Kidney epithelial cell (primary cell): ENCODE measurements at regions not wholly inside any gene's neighbourhood (a gene's known extent, or its start where the extent isn't known, plus 50 kb on each side); places are given as distances from the start of the nearest gene placed in this dataset.
A peak's percentile ranks its signal among the peaks of the same experiment; 100 is the strongest.

ENCODE experiments used
- DNase-seq: peaks from one replicate; pipeline ENCODE4 v3.0.0-alpha.2; 2010; ENCODE audit warnings: low read depth
- H3K27me3 ChIP-seq: 2 replicates; pipeline ENCODE4 v1.6.0; 2011; ENCODE audit warnings: low read length; ENCODE audit not compliant: control insufficient read depth, insufficient read depth
- H3K36me3 ChIP-seq: 2 replicates; pipeline ENCODE4 v1.5.1; 2011; ENCODE audit warnings: low read length; ENCODE audit not compliant: control insufficient read depth, insufficient read depth
- H3K4me3 ChIP-seq: 2 replicates; pipeline ENCODE4 v1.5.1; 2011; ENCODE audit warnings: low read depth, mild to moderate bottlenecking, control low read depth, low read length
- TF ChIP-seq, protein P1 (sequence below): IDR thresholded peaks from 2 replicates; pipeline ENCODE4 v1.5.1; 2011; ENCODE audit warnings: mild to moderate bottlenecking, moderate library complexity, low read length, control low read depth, inconsistent platforms; ENCODE audit not compliant: insufficient read depth, poor library complexity, severe bottlenecking

DNA sequence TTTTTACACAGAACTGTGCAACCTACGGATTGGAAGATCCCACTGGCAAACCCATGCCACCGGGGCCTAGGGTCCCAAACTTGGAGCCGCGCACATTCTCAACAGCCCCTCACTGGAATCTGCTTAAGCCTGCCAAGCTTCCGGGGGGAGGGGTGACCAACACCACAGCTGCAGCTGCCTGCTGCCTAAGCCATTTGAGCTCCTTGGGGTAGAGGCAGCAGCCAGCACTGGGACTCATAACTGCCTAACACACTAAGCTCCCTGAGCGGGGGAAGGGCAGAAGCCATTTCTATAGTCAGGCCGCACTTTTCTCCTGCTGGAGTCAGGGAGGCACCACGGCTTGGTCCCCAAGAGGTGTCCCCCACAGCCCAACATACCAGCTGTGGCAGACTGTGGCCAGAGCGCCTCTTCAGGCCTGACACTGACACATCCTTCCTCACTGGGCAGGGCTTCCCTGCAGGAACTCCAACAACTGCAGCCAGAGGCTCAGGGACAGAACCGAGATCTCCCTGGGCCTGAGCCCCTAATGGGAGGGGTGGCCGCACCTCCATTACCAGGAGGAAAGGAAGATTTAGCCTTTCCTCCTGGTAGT lies 270.3 kb upstream of the ECI2 start:
- TF ChIP-seq, protein P1, sequence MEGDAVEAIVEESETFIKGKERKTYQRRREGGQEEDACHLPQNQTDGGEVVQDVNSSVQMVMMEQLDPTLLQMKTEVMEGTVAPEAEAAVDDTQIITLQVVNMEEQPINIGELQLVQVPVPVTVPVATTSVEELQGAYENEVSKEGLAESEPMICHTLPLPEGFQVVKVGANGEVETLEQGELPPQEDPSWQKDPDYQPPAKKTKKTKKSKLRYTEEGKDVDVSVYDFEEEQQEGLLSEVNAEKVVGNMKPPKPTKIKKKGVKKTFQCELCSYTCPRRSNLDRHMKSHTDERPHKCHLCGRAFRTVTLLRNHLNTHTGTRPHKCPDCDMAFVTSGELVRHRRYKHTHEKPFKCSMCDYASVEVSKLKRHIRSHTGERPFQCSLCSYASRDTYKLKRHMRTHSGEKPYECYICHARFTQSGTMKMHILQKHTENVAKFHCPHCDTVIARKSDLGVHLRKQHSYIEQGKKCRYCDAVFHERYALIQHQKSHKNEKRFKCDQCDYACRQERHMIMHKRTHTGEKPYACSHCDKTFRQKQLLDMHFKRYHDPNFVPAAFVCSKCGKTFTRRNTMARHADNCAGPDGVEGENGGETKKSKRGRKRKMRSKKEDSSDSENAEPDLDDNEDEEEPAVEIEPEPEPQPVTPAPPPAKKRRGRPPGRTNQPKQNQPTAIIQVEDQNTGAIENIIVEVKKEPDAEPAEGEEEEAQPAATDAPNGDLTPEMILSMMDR = no peak
- DNase-seq = no peak
- no peak overlapping the region for H3K4me3 ChIP-seq
- no peaks in the 10 kb centered on the region for H3K27me3 ChIP-seq
- H3K36me3 ChIP-seq = no peaks in the 10 kb centered on the region

DNA sequence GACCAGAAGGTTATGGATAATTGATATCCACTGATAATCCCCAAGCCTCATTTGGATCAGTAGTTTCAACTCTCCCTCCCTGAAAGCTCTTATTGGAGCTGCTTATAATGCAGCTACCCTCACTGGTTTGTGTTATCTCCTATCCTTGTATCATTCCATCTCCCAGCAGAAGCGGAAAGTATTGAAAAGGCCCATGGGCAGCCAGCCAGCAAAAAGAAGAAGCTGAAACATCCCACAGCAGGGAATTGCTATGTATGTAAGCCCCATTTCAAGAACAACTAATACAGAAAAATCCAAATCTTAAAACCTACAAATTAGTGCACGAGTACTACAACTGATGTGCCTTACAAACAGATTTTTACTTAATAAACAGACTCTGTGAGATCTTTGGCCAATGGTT lies 269.0 kb upstream of the ECI2 start:
- no peaks in the 10 kb centered on the region for H3K36me3 ChIP-seq
- H3K4me3 ChIP-seq = no peak overlapping the region
- TF ChIP-seq, protein P1 = no peak
- H3K27me3 ChIP-seq = no peaks in the 10 kb centered on the region
- no peak for DNase-seq

DNA sequence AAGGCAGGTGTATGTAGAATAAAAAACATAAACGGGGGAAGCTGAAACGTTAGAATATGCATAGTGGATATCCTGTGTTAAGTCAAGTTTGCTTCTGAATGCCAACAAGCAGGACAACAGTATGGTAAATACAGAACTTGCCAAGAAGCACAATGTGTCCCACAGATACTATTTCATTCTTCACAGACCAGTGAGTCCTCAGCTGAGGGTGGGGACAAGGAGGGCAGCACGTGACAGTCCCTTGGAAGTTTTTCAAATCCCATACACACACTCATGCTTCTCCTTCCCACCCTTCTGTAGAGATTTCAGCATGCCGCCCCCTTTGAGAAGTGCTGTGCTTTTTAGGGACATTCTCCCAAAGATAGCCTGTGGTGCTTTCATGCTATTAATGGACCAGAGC lies 268.5 kb upstream of the ECI2 start:
- no peak overlapping the region for H3K4me3 ChIP-seq
- H3K27me3 ChIP-seq = no peaks in the 10 kb centered on the region
- TF ChIP-seq, protein P1 = no peak
- DNase-seq = no peak
- no peaks in the 10 kb centered on the region for H3K36me3 ChIP-seq

DNA sequence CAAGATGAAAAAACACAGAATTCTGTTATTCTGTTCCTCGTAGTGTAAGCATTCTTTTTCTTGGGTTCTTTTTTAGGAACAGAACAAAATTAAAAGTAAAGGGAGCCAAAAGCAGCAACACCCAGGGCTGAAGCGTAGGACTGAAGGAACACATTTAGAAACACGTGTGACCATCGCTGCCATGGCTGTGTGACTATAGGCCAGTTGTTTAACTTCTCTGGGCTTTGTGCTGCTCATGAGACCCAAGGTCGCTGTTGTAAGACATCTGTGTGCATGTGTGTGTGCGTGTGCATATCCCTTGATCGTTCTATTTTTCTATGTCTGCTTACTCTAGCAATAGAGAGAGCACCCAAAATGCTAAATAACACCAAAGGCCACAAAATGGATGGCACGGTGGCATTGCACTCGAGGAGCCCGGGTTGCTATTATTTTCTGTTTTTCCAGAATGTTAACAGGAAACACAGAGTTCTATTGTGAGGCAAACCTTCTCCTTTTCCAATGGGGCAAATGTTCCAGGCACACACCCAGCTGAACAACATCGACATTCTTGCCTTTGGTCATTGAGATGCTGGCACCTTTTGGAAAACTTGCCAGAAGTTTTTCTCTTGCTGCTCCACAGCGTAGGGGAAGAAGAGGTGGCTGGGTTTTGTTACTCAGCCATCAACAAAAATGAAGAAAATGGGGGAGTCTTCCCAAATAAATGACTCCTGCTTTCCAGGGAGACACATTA lies 267.8 kb upstream of the ECI2 start:
- H3K27me3 ChIP-seq = no peaks in the 10 kb centered on the region
- no peak overlapping the region for H3K4me3 ChIP-seq
- TF ChIP-seq, protein P1 = no peak
- DNase-seq = no peak
- no peaks in the 10 kb centered on the region for H3K36me3 ChIP-seq

DNA sequence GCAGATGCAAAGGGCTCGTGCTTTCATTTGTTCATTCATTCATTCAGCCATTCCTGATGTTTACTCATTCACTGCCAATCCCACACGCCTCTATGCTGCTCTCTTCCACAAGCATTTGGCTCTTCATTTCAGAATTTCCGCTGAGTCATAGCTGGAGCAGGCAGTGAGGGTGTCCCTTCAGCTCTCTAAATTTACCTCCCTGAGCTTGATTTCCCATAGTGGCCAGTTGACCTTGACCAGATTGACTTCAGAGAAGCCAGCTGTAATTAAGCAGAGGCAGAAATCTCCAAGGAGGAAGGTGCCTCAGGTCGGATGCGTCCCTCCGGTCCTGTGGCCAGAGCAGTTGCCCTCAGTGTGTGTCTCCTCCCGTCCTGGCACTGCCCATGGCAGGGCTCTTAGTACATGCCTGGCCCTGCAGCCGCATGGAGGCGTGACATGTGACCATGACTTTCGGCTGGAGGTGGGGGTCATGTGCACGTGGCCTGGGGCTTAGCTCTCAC lies 267.2 kb upstream of the ECI2 start:
- no peak overlapping the region for H3K4me3 ChIP-seq
- TF ChIP-seq, protein P1 = no peak
- DNase-seq = peak; percentile 12
- H3K27me3 ChIP-seq = no peaks in the 10 kb centered on the region
- no peaks in the 10 kb centered on the region for H3K36me3 ChIP-seq
